Neural cell (in vitro differentiated cells): ENCODE measurements at regions not wholly inside any gene's neighbourhood (a gene's known extent, or its start where the extent isn't known, plus 50 kb on each side); places are given as distances from the start of the nearest gene placed in this dataset.

Experiments
- H2AFZ ChIP-seq: fragments of 200-600, 300-800 bp; sonication (generic), shearing (Covaris generic); 2 replicates; pipeline ENCODE4 v1.6.0; 2014; ENCODE audit warnings: low read depth, mild to moderate bottlenecking, antibody characterized with exemption, low read length, moderate library complexity
- H3F3A ChIP-seq: fragments of 200-600 bp; shearing (Covaris generic); 2 replicates; pipeline ENCODE4 v1.6.1; 2016; ENCODE audit warnings: mild to moderate bottlenecking, moderate library complexity, mixed read lengths, antibody characterized with exemption, low read length; ENCODE audit not compliant: insufficient read depth, poor library complexity, severe bottlenecking
- H3K27ac ChIP-seq: fragments of 200-600, 300-800 bp; sonication (generic), shearing (Covaris generic); 2 replicates; pipeline ENCODE4 v1.5.1; 2014; ENCODE audit warnings: mild to moderate bottlenecking, low read length, moderate library complexity
- H3K27me3 ChIP-seq: fragments of 300-800, 200-600 bp; sonication (generic), shearing (Covaris generic); 2 replicates; pipeline ENCODE4 v1.6.0; 2014; ENCODE audit warnings: mild to moderate bottlenecking, low read depth, low read length, moderate library complexity; ENCODE audit not compliant: insufficient read depth
- H3K36me3 ChIP-seq: fragments of 300-800, 200-600 bp; sonication (generic), shearing (Covaris generic); 2 replicates; pipeline ENCODE4 v1.5.1; 2014; ENCODE audit warnings: mild to moderate bottlenecking, antibody characterized with exemption, low read length, moderate library complexity; ENCODE audit not compliant: insufficient read depth
- H3K4me2 ChIP-seq: fragments of 300-800, 200-600 bp; sonication (generic), shearing (Covaris generic); 2 replicates; pipeline ENCODE4 v1.6.0; 2014; ENCODE audit warnings: mild to moderate bottlenecking, low read length
- H3K4me3 ChIP-seq: fragments of 300-800, 200-600 bp; sonication (generic), shearing (Covaris generic); 2 replicates; pipeline ENCODE4 v1.5.1; 2014; ENCODE audit warnings: mild to moderate bottlenecking, low read length, moderate library complexity
- H3K79me2 ChIP-seq: fragments of 200-600 bp; shearing (Covaris generic); replicated peaks from 2 replicates; pipeline ENCODE4 v1.6.0; 2014; ENCODE audit warnings: mild to moderate bottlenecking, low read length, moderate library complexity; ENCODE audit not compliant: insufficient read depth
- H3K9ac ChIP-seq: fragments of 300-800, 200-600 bp; sonication (generic), shearing (Covaris generic); 2 replicates; pipeline ENCODE4 v1.6.1; 2016; ENCODE audit warnings: mild to moderate bottlenecking, low read length, mixed read lengths
- H3K9me2 ChIP-seq: fragments of 200-600 bp; shearing (Covaris generic); 2 replicates; pipeline ENCODE4 v1.6.1; 2016; ENCODE audit warnings: mild to moderate bottlenecking, low read length, mixed read lengths; ENCODE audit not compliant: insufficient read depth
- H3K9me3 ChIP-seq: fragments of 200-600, 300-800 bp; sonication (generic), shearing (Covaris generic); 2 replicates; pipeline ENCODE4 v1.6.1; 2016; ENCODE audit warnings: mild to moderate bottlenecking, mixed run types, low read length, moderate library complexity, mixed read lengths
- H4K20me1 ChIP-seq: fragments of 200-600 bp; shearing (Covaris generic); 2 replicates; pipeline ENCODE4 v1.6.1; 2016; ENCODE audit warnings: mild to moderate bottlenecking, mixed run types; ENCODE audit not compliant: insufficient read depth
- EP300 ChIP-seq: fragments of 450-650 bp; conservative IDR thresholded peaks from 2 replicates; pipeline ENCODE4 v1.6.1; 2014; ENCODE audit warnings: antibody characterized with exemption, mild to moderate bottlenecking, moderate library complexity; ENCODE audit not compliant: poor library complexity, severe bottlenecking
- EZH2 ChIP-seq: fragments of 200-600, 300-800 bp; shearing (Covaris generic), sonication (generic); IDR thresholded peaks from 2 replicates; pipeline ENCODE4 v1.6.1; 2014; ENCODE audit warnings: antibody characterized with exemption, low read length, borderline replicate concordance, mild to moderate bottlenecking; ENCODE audit not compliant: insufficient read depth, poor library complexity, severe bottlenecking
- MXI1 ChIP-seq: fragments of 450-650 bp; conservative IDR thresholded peaks from 2 replicates; pipeline ENCODE4 v1.6.1; 2014; ENCODE audit warnings: antibody characterized with exemption, mild to moderate bottlenecking; ENCODE audit not compliant: poor library complexity, severe bottlenecking
- POLR2AphosphoS5 ChIP-seq: IDR thresholded peaks from 2 replicates; pipeline ENCODE4 v1.6.1; 2012
- RAD21 ChIP-seq: fragments of 450-650 bp; conservative IDR thresholded peaks from 2 replicates; pipeline ENCODE4 v1.6.1; 2014; ENCODE audit warnings: antibody characterized with exemption, mild to moderate bottlenecking, moderate library complexity
- SMC3 ChIP-seq: fragments of 450-650 bp; conservative IDR thresholded peaks from 2 replicates; pipeline ENCODE4 v1.6.1; 2014; ENCODE audit warnings: antibody characterized with exemption, mild to moderate bottlenecking, moderate library complexity; ENCODE audit not compliant: poor library complexity
- TAF1 ChIP-seq: IDR thresholded peaks from 2 replicates; pipeline ENCODE4 v1.6.1; 2012; ENCODE audit warnings: low read depth
- TF ChIP-seq, protein P1 (sequence below): fragments of 450-650 bp; IDR thresholded peaks from 2 replicates; pipeline ENCODE4 v1.5.1; 2014; ENCODE audit warnings: antibody characterized with exemption, mild to moderate bottlenecking, moderate library complexity; ENCODE audit not compliant: poor library complexity, severe bottlenecking
- TF ChIP-seq, protein P2 (sequence below): IDR thresholded peaks from 2 replicates; pipeline ENCODE4 v1.6.1; 2012; ENCODE audit warnings: borderline replicate concordance

DNA sequence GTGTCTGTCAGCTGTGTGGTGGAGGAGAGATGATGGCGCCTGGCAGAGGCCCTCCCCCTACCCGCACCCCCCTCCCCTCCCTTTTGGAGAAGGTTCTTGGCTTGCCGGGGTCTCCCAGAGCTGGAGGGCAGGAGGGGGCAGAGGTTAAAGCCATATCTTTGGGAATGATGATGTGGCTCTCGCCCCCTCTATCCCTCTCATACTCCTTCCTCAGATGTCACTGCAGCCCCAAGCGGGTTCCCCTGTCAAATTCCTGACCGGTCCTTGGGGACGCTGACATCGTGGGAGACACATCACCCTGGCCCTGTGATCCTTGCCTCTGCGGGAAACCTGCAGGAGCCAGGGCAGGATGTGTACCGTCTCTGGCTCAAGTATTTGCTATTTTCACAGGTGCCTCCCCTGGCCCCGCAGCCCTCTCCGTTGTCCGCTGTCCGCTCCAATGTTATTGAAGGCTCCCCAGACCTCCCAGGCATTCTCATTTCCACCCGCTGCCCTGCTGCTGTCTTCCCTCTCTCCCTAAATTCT is 109.5 kb downstream of the FOXD1 start:
- Histone ChIP-seq H3K4me3 (no peak overlapping the region), H3K9me2 (no peaks in the 10 kb centered on the region), H3F3A (no peaks in the 10 kb centered on the region), H3K4me2 (no peak overlapping the region), H3K9ac (no peak overlapping the region), H4K20me1 (no peaks in the 10 kb centered on the region), H3K79me2 (no peaks in the 10 kb centered on the region), H2AFZ (no peak overlapping the region), H3K9me3 (no peaks in the 10 kb centered on the region), H3K27me3 (no peaks in the 10 kb centered on the region), H3K27ac (no peak overlapping the region), H3K36me3 (no peaks in the 10 kb centered on the region)
- TF ChIP-seq POLR2AphosphoS5 = no peak
- TF ChIP-seq TAF1 = no peak
- TF ChIP-seq, protein P1, sequence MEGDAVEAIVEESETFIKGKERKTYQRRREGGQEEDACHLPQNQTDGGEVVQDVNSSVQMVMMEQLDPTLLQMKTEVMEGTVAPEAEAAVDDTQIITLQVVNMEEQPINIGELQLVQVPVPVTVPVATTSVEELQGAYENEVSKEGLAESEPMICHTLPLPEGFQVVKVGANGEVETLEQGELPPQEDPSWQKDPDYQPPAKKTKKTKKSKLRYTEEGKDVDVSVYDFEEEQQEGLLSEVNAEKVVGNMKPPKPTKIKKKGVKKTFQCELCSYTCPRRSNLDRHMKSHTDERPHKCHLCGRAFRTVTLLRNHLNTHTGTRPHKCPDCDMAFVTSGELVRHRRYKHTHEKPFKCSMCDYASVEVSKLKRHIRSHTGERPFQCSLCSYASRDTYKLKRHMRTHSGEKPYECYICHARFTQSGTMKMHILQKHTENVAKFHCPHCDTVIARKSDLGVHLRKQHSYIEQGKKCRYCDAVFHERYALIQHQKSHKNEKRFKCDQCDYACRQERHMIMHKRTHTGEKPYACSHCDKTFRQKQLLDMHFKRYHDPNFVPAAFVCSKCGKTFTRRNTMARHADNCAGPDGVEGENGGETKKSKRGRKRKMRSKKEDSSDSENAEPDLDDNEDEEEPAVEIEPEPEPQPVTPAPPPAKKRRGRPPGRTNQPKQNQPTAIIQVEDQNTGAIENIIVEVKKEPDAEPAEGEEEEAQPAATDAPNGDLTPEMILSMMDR = no peak
- no peak for TF ChIP-seq EZH2
- no peak for TF ChIP-seq MXI1
- TF ChIP-seq SMC3 = no peak
- TF ChIP-seq RAD21 = no peak
- TF ChIP-seq EP300 = no peak
- TF ChIP-seq, protein P2, sequence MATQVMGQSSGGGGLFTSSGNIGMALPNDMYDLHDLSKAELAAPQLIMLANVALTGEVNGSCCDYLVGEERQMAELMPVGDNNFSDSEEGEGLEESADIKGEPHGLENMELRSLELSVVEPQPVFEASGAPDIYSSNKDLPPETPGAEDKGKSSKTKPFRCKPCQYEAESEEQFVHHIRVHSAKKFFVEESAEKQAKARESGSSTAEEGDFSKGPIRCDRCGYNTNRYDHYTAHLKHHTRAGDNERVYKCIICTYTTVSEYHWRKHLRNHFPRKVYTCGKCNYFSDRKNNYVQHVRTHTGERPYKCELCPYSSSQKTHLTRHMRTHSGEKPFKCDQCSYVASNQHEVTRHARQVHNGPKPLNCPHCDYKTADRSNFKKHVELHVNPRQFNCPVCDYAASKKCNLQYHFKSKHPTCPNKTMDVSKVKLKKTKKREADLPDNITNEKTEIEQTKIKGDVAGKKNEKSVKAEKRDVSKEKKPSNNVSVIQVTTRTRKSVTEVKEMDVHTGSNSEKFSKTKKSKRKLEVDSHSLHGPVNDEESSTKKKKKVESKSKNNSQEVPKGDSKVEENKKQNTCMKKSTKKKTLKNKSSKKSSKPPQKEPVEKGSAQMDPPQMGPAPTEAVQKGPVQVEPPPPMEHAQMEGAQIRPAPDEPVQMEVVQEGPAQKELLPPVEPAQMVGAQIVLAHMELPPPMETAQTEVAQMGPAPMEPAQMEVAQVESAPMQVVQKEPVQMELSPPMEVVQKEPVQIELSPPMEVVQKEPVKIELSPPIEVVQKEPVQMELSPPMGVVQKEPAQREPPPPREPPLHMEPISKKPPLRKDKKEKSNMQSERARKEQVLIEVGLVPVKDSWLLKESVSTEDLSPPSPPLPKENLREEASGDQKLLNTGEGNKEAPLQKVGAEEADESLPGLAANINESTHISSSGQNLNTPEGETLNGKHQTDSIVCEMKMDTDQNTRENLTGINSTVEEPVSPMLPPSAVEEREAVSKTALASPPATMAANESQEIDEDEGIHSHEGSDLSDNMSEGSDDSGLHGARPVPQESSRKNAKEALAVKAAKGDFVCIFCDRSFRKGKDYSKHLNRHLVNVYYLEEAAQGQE = no peak

DNA sequence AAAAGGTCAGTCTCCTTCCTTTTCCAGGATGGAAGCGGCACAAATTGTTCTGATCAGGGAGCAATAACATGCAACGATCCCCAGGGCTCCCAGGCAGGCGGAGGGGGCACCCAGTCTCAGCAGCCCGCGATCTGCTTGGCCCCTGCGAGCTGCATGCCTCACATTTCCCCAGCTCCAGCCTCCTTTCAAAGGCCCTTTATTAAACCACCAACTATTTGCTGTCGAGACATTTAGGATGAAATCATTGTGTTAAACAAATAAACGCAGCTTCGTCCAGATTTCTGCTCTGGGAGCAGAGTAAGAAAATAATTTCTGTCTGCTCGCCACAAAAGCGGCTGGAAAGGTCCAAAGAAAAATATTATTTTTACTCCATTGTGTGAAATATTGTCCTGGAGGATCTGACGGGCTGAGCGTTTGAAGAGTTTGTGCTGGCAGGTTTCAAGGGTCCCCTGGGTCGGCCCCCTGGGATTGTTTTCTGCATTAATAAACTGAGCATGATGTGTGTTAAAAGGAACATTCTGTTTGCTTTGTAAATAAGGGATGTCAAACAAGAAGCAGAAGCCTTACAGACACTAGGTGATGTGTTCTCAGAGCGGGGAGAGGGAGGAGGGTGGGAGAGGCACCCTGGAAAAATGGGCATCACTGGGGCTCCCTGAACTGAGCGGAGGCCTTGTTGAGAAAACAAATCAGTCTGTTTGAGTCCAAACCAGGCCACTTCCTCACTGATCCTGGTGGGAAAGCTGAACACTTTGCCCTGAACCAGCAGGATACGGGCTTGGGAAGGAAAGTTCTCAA is 110.1 kb downstream of the FOXD1 start:
- H3K9ac ChIP-seq = no peak overlapping the region
- H3K27ac ChIP-seq = no peak overlapping the region
- H3K4me2 ChIP-seq = no peak overlapping the region

More for the DNA sequence above, 110.1 kb downstream of the FOXD1 start:
- Histone ChIP-seq H3K9me2 (no peaks in the 10 kb centered on the region), H3K79me2 (no peaks in the 10 kb centered on the region), H2AFZ (no peak overlapping the region), H3K4me3 (no peak overlapping the region), H3F3A (no peaks in the 10 kb centered on the region), H3K27me3 (no peaks in the 10 kb centered on the region), H4K20me1 (no peaks in the 10 kb centered on the region), H3K36me3 (no peaks in the 10 kb centered on the region), H3K9me3 (no peaks in the 10 kb centered on the region)
- TF ChIP-seq, protein P2 = no peak
- TF ChIP-seq TAF1 (no peak), EZH2 (no peak), SMC3 (no peak)
